NCI-H226 (cell line): ENCODE measurements at regions not wholly inside any gene's neighbourhood (a gene's known extent, or its start where the extent isn't known, plus 50 kb on each side); places are given as distances from the start of the nearest gene placed in this dataset.

Experiments
- DNase-seq: peaks from one replicate; pipeline ENCODE4 v3.0.0-alpha.2; 2015

DNA sequence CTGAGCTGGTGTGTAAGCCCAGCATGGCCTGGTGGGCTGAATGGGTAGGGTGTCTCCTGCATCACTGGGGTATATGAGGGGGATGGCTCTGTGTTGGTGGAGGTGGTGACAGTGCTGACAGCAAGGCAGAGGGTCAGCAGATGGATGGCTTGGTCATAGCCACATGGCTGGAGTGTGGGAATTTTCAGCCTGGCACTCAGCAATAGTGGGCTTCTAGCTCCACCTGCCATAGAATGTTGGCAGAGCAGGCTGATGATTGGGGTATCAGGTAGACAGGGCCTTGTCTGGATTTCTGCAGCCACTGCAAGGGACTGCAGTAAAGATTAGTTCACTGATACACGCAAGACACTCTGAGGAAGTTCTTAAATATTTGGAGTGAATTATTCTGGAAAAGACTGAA, 137.5 kb upstream of the BACH2 start:
- no peak for DNase-seq

DNA sequence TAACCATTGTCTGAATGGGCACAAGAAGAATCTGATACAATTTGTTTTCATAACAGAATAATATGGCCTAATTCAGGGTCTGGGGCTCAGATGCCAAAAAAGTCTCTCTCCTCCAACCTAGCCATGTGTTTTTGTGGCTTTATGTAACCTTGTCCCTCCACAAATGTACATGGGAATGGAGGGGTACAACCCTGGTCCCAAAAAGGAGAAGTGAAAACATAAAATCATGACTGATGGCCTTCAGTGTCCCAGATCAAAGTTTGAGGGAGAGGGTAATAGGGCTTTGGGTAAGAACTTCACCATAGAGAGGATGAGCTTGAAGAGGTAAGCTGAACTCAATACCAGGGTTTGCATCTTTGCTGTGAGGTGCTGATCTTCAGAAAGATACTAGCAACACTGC, 136.3 kb upstream of the BACH2 start:
- no peak for DNase-seq

GRCh38 chr6:90432041-90432775, 135.6 kb upstream of the BACH2 start:
- no peak for DNase-seq

DNA sequence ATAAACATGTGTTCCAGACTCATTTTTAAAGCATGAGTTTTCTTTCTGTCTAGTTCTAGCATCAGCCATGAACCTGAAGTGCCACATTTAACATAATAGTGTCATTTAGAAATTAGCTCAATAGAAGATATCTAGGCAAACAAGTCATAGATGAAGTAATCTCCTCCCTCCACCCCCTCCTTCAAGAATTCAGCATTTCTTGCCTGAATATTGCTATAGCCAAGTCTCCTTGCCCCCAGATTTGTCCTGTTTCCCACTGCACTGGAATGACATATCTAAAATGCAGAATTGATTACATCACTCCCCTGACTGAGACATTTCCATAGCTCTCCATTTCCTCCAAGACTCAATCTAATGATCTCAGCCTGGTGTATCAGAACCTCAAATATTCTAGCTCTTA, 134.9 kb upstream of the BACH2 start:
- peak; percentile 16 for DNase-seq

DNA sequence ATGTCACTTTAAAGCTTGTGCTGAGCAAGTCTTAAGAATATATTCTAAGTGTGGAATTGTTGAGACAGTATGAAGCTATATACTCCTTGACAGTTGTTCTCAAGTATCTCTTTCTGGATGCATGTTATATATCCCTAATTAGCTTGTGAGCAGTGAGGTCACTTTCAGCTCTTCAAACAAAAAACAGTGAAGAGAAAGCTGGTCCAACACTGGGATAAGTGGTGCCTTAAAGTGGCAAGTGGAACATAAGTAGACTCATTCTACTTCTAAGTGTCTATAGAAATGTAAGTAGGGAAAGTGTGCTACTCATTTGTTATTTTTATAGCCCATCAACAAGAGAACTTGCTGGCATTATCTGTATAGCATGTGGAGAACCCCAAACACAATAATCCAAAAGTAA, 133.1 kb upstream of the BACH2 start:
- no peak for DNase-seq

DNA sequence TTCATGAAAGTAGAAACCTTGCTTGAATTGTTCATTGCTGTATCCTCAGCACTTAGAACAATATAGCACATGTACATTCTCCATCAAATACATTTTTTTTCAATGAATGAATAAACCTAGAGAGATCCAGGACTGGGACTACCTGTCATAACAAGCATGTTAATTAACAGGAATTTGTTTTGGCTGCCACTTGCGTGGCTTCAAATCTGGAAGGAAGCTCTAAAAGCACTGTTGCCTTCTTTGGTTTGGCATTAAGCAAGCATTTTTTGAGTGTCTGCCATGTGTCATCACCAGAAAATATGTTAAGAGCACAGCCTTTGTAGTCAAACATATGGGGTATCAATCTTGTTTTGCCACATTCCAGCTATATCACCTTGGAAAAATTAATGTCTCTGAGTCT, 131.9 kb upstream of the BACH2 start:
- DNase-seq: no peak

DNA sequence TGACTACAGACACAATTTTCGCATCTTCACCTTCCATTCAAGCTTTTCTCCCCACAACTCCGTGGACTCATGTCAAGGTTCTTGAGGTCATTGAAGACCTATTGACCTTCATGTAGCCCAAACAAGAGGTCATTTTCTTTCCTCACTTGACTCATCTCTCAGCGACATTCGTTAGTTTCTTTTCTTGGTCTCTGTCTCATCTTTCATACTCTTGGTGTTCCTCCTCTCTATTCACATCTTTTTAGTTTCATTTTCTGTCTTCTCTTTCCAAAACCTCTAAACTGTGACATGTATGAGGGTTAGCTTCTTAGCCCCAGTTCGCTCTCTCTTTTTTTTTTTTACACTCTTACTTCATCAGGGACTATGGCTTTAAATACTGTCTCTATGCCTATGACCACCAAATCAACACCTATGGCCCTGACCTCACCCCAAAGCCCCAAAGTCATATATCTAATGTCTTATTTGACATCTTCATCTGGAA, 128.6 kb upstream of the BACH2 start:
- DNase-seq: no peak

- no peak for DNase-seq
These were observed 127.9 kb upstream of the BACH2 start for GRCh38 chr6:90424580-90424979.

DNA sequence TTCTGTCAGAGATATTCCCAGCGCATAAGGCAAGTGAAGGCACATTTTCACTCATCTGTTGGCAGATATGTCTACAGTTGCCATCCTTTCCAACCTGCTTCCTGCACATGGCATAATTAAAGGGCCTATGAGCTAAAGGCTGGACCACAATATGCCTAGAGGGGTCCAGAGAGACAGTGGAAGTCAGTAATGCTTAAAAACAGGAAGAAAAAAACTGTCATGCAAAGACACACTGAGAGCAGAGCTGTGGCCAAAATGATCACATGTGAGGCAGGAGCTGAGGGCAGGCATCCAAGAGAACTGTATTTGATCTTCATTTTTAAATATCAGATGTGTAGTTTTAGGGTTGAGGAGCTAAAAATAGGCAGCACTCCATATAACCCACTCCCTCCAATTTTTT, 125.0 kb upstream of the BACH2 start:
- DNase-seq: no peak

- DNase-seq: no peak
These were observed 123.9 kb upstream of the BACH2 start for GRCh38 chr6:90420500-90420899.

DNA sequence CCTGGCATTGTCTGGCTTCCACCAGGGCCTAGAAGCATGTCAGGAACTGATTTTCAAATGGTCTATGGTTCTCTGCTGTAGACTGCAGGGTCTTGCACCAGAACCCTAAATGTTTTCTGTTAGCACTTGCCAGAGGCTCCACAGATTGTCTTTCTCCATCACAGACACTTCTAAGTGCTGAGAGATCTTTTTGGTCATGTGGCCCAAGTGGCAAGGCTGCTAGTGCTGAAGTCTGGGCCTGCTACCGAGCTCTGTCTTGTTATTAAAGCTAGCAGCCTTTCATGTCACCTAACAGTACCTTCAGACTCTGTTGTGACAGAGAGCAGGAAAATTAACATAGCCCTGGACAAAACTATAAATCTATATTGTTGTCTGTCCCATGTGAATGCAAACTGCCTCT, 120.7 kb upstream of the BACH2 start:
- DNase-seq: no peak

- no peak for DNase-seq
These were observed 119.7 kb upstream of the BACH2 start for GRCh38 chr6:90416322-90416721.

DNA sequence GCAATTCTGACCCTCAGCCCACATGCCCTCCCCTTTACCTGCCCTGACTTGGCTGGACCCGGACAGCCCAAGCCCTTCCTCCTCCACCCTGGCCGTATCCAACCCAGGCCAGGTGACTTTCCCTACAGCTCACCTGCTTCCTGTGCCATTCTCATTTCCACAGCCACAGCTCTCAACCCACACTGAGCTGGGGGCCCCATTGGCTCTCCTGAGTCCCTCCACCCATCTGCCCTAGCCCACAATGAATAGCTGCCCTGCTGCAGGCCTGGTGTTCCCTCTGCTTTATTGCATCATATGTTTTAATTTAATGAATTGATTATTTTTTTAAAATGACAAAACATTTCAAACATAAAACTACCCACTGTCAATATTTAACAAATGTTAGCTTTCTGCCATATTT, 118.5 kb upstream of the BACH2 start:
- DNase-seq: no peak

GRCh38 chr6:90414352-90414751, 117.7 kb upstream of the BACH2 start:
- DNase-seq: no peak

GRCh38 chr6:90413867-90414266, 117.2 kb upstream of the BACH2 start:
- no peak for DNase-seq

DNA sequence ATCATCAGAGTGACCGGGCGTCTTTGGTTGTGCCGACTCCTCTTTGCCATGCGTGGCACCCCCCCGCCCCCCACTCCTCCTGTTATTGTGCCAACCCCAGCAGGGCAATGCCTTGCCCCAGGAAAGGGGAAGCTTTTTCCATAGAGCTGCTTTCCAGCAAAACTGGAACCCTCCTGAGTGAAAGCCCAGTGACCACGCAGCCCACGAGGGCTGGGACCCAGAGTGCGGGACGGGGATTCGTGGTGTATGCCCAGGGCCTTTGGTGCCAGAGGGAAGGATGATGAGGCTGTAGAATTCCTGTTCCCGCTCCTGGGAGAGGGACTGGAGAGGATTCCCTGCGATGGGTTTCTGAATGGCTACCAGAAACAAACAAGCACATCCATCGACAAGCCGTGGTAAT, 116.8 kb upstream of the BACH2 start:
- no peak for DNase-seq

DNA sequence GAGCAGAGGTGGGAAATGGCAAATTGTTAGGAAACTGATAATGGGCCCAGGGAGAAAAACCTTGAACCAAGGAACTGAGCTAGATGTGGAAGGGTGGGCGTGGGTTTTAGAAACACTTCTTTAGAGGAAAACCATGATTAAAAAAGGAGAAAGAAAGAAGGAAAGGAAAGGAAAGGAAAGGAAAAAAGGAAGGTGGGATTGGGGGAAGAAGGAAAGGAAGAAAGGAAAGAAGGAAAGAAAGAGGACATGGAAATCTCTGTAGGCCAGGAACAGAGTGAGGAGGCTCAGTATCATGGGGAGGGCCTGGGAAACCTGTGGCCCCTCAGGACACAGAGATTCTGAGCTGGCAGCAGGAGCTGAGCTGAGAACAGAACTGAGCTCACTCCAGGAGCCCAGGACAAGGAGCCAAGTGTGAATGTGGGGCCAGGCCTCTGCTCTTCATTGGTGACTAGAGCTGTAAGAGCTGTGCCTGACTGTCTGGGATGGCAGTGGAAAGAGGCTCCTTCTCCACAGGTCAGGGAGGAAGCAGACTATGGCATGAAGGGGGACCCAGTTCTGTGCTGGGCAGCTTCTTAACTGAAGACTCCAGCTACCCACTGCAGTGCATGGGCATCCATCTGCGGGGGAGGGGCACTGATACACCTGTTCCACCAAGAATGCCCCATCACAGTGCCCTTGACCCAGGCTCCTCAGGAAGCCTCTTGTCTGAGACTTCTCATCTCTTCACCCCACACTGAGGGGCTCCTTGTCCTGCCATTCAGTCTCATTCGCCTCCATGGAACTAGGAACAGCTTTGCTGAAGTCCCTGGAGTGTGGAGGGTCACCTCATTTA, 116.1 kb upstream of the BACH2 start:
- no peak for DNase-seq

DNA sequence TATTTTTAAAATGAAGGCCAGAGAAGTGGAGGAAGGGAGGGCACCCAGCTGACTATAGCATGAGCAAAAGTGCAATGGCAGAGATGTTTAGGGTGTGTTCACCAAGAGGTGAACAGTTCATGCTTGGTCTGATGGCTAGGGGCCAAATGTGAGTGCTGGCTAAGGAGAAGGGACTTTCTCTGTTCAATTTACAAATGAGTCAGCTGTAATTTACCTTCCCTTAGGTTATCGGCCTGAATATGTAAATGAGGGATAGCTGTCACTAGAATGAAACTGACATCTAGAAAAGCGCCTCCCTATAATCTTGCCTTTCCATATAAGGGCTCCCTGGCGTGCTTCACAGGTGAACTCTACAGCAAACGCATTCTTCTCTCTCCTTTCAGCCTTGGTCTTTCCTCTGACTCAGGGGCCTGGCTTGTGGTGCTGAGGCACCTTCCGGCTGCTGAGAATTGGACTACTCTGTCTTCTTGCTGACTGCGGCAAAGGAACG, 114.7 kb upstream of the BACH2 start:
- DNase-seq: peak; percentile 98

GRCh38 chr6:90409700-90410099, 113.1 kb upstream of the BACH2 start:
- no peak for DNase-seq

DNA sequence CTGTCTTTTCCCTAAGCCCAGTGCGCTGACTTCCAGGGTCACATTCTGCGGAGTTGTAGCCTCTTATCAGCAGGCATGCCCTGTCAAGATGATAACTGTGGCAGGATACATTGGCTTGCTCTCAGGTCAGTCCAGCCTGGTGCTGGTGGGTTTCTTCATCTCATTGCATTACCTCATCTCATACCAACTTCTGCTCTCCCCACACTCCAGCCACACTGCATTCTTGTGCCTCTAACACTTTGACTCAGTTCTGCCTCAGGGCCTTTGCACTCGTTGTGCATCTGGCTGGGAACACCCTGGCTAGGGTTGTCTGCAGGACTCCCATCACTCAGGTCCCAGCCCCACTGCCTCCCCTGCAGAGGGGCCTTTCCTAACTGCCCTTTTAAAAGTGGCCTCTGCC, 110.3 kb upstream of the BACH2 start:
- peak; percentile 99 for DNase-seq

DNA sequence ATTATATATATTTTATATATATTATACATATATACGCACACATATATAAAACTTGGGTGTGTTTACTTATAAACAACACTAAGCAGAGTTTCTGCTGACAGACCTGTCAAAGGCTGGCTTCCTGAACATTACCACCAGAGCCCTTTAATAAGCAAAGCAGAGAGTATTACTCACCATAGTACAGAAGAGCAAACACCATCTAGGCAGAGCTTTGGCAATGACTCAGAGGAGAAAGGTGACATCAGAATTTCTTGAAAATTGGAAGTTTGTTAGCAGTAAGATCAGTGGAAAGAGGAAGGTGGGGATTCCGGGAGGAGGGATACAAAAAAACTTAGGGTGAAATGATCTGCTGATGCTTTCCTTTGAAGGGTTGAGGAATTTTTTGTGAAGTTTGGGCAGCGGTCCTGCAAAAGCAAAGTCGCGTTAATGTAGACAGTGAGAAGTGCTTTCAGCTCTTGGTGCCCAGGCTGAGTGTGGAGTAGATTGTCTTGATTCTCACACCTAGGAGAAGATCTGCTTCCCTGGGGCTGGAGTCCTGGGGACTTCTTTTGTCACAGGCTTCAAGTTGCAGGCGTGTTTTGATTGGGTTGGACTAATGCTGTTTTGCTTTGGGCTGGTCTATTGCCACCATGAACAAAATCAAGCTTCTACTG, 109.6 kb upstream of the BACH2 start:
- peak; percentile 89 for DNase-seq

DNA sequence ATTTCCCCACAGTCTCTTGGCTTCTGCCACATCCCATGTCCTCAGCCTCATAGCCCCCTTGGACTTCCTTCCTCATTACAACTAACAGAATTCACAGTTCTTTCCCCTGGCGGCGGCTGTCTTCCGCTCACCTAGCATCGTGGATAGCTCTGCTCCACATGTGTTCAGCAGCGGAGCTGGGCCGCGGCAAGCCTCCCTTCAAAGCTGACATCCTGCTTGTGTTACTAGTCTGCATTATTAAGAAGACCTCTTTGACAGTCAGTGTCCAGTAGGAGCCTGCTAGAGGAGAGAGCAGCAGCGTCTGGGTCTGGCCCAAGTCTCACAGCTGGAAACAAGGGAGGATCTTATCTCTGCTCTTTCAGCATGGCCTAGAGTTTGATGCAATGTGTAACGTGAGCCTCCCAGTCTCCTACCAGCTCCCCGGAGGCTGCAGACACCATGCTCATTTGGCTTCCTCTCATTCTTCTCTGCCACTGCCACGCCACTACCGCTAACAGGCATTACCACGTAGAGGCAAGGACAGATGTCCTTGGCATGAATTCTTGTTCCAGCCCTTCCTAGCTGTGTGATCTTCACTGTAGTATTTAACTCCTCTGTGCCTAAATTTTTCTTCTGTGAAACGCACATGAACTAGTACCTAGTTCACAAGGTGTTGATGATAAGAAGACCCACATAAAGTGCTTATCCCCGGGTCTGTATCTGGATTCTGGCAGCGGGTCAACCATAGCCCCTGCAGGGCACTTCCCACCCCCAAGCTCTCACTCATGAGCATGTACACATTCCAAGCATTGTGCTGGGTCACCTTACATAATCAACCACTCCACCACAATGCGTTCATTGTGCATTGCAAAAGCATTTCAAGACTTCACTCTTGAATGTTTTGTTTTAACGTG, 107.1 kb upstream of the BACH2 start:
- DNase-seq: peak; percentile 94

GRCh38 chr6:90402831-90403192, 106.2 kb upstream of the BACH2 start:
- no peak for DNase-seq
